HEK293 (cell line): ENCODE measurements at regions not wholly inside any gene's neighbourhood (a gene's known extent, or its start where the extent isn't known, plus 50 kb on each side); places are given as distances from the start of the nearest gene placed in this dataset.
A peak's percentile ranks its signal among the peaks of the same experiment; 100 is the strongest.

ENCODE experiments used
- CTCF ChIA-PET: fragments of 350-600 bp; formaldehyde crosslinking; extraction: SDS; loops from one replicate; lab custom pipeline; 2021; ENCODE audit warnings: antibody characterized with exemption; lab: Yijun Ruan, JAX
- POLR2A ChIA-PET: fragments of 300-600 bp; formaldehyde crosslinking; extraction: SDS; loops from one replicate; lab custom pipeline; 2020; ENCODE audit warnings: antibody characterized with exemption, inconsistent platforms; lab: Yijun Ruan, JAX
- H3K27ac ChIP-seq: fragments of 200-500 bp; sonication (Bioruptor generic); 2 replicates; pipeline ENCODE4 v1.5.1; 2014; ENCODE audit warnings: low read depth, low read length, control low read depth, inconsistent platforms; ENCODE audit errors: extremely low read depth
- H3K36me3 ChIP-seq, 2 experiments: fragments of 200-500 bp in 1 of 2; sonication (Bioruptor generic) in 1 of 2; 1 replicate in 1 of 2; 2 replicates in 1 of 2; pipeline ENCODE4 v1.5.1; 2014 to 2017; ENCODE audit warnings: inconsistent platforms in 2 of 2, low read length in 2 of 2; ENCODE audit not compliant: control insufficient read depth in 2 of 2, insufficient read depth in 1 of 2
- H3K4me1 ChIP-seq: fragments of 200-500 bp; sonication (Bioruptor generic); 2 replicates; pipeline ENCODE4 v1.5.1; 2014; ENCODE audit warnings: mild to moderate bottlenecking, low read length, inconsistent platforms; ENCODE audit not compliant: control insufficient read depth, insufficient read depth
- H3K4me3 ChIP-seq: 2 replicates; pipeline ENCODE4 v1.5.1; 2011; ENCODE audit warnings: low read depth, mild to moderate bottlenecking, control low read depth, low read length, moderate library complexity
- H3K9me3 ChIP-seq: fragments of 200-500 bp; sonication (Bioruptor generic); 2 replicates; pipeline ENCODE4 v1.5.1; 2014; ENCODE audit warnings: low read depth, low read length, inconsistent platforms; ENCODE audit not compliant: control insufficient read depth, insufficient read depth
- GFI1B ChIP-seq: fragments of 450-650 bp; formaldehyde crosslinking; IDR thresholded peaks from 2 replicates; pipeline ENCODE4 v1.5.1; 2016; ENCODE audit warnings: missing biosample characterization, missing genetic modification characterization
- GLIS1 ChIP-seq: fragments of 450-650 bp; formaldehyde crosslinking; IDR thresholded peaks from 2 replicates; pipeline ENCODE4 v1.5.1; 2016; ENCODE audit warnings: missing biosample characterization, missing genetic modification characterization
- HIC1 ChIP-seq: fragments of 450-650 bp; formaldehyde crosslinking; IDR thresholded peaks from 2 replicates; pipeline ENCODE4 v1.5.1; 2016; ENCODE audit warnings: missing biosample characterization, missing genetic modification characterization
- HOXC10 ChIP-seq: sonication (generic); formaldehyde crosslinking; IDR thresholded peaks from 2 replicates; pipeline ENCODE4 v1.8.1; 2023; ENCODE audit warnings: mild to moderate bottlenecking, missing genetic modification reagents
- MEIS1 ChIP-seq: sonication (generic); formaldehyde crosslinking; IDR thresholded peaks from 2 replicates; pipeline ENCODE4 v1.8.1; 2022; ENCODE audit warnings: missing genetic modification reagents, mild to moderate bottlenecking, borderline replicate concordance
- PRDM6 ChIP-seq: fragments of 450-650 bp; formaldehyde crosslinking; IDR thresholded peaks from 2 replicates; pipeline ENCODE4 v1.5.1; 2017; ENCODE audit warnings: missing biosample characterization, missing genetic modification characterization
- REPIN1 ChIP-seq: fragments of 450-650 bp; formaldehyde crosslinking; IDR thresholded peaks from 2 replicates; pipeline ENCODE4 v1.5.1; 2017; ENCODE audit warnings: missing biosample characterization, missing genetic modification characterization, low read depth
- ZBTB7A ChIP-seq: fragments of 450-650 bp; formaldehyde crosslinking; IDR thresholded peaks from 2 replicates; pipeline ENCODE4 v1.5.1; 2016; ENCODE audit warnings: low read depth, missing biosample characterization, missing genetic modification characterization
- ZNF148 ChIP-seq: fragments of 450-650 bp; formaldehyde crosslinking; IDR thresholded peaks from 2 replicates; pipeline ENCODE4 v1.5.0; 2017; ENCODE audit warnings: missing biosample characterization, missing genetic modification characterization, borderline replicate concordance
- ZNF2 ChIP-seq: fragments of 450-650 bp; formaldehyde crosslinking; IDR thresholded peaks from 2 replicates; pipeline ENCODE4 v1.5.1; 2016; ENCODE audit warnings: missing biosample characterization, missing genetic modification characterization
- ZNF202 ChIP-seq: fragments of 450-650 bp; formaldehyde crosslinking; IDR thresholded peaks from 2 replicates; pipeline ENCODE4 v1.5.1; 2016; ENCODE audit warnings: missing biosample characterization, missing genetic modification characterization, borderline replicate concordance
- ZNF292 ChIP-seq: fragments of 450-650 bp; formaldehyde crosslinking; IDR thresholded peaks from 2 replicates; pipeline ENCODE4 v1.5.1; 2016; ENCODE audit warnings: low read depth, missing biosample characterization, missing genetic modification characterization, borderline replicate concordance
- ZNF423 ChIP-seq: fragments of 450-650 bp; formaldehyde crosslinking; IDR thresholded peaks from 2 replicates; pipeline ENCODE4 v1.5.1; 2016; ENCODE audit warnings: missing biosample characterization, missing genetic modification characterization
- ZNF48 ChIP-seq: fragments of 450-650 bp; formaldehyde crosslinking; IDR thresholded peaks from 2 replicates; pipeline ENCODE4 v1.5.1; 2016; ENCODE audit warnings: missing biosample characterization, missing genetic modification characterization
- ZNF488 ChIP-seq: fragments of 450-650 bp; formaldehyde crosslinking; IDR thresholded peaks from 2 replicates; pipeline ENCODE4 v1.5.1; 2016; ENCODE audit warnings: missing biosample characterization, missing genetic modification characterization
- ZNF658 ChIP-seq: fragments of 450-650 bp; formaldehyde crosslinking; IDR thresholded peaks from 2 replicates; pipeline ENCODE4; 2016; ENCODE audit warnings: missing biosample characterization, missing genetic modification characterization
- ZNF785 ChIP-seq: fragments of 450-650 bp; formaldehyde crosslinking; IDR thresholded peaks from 2 replicates; pipeline ENCODE4 v1.5.1; 2016; ENCODE audit warnings: missing biosample characterization, missing genetic modification characterization
- ZSCAN23 ChIP-seq: fragments of 450-650 bp; formaldehyde crosslinking; IDR thresholded peaks from 2 replicates; pipeline ENCODE4 v1.5.1; 2016; ENCODE audit warnings: missing biosample characterization, missing genetic modification characterization

- no peaks in the 10 kb centered on the region for H3K4me1 ChIP-seq
- CTCF ChIA-PET: interaction anchor here (0.6 to 1.7 kb wide), 4 partner anchors 11 to 233 kb away, joined by 5 to 6 read pairs (median 6); no protein-coding TSS in a partner anchor
- no peak overlapping the region for H3K4me3 ChIP-seq
- no peaks in the 10 kb centered on the region for H3K36me3 ChIP-seq
- POLR2A ChIA-PET: no interaction called here
- H3K27ac ChIP-seq: no peak overlapping the region
- TF ChIP-seq ZNF2 (tag by site-specific recombination): peak; percentile 88
- TF ChIP-seq ZNF785: no peak
- TF ChIP-seq, all 188 proteins: peak for 1
- no peaks in the 10 kb centered on the region for H3K9me3 ChIP-seq
These were observed 181.2 kb downstream of the MACROH2A1 start for GRCh38 chr5:135217669-135218485.

- H3K4me3 ChIP-seq: no peak overlapping the region
- H3K9me3 ChIP-seq: no peaks in the 10 kb centered on the region
- no peaks in the 10 kb centered on the region for H3K4me1 ChIP-seq
- no peak overlapping the region for H3K27ac ChIP-seq
- H3K36me3 ChIP-seq: no peaks in the 10 kb centered on the region
- CTCF ChIA-PET: interaction anchor here (0.6 to 1.5 kb wide), 5 partner anchors 10 to 338 kb away, joined by 3 to 5 read pairs (median 5); no protein-coding TSS in a partner anchor
- TF ChIP-seq GLIS1 (tag by site-specific recombination): peak; percentile 57; the same call in 1 of the 2 replicates
- no peak for TF ChIP-seq ZSCAN23 (tag by site-specific recombination)
- POLR2A ChIA-PET: interaction anchor here (0.7 kb wide), 1 partner anchor 19 kb away, joined by 5 read pairs; no protein-coding TSS in a partner anchor
These were observed 182.3 kb downstream of the MACROH2A1 start for GRCh38 chr5:135216471-135217343.

- POLR2A ChIA-PET: interaction anchor here (0.7 kb wide), 1 partner anchor 20 kb away, joined by 5 read pairs; no protein-coding TSS in a partner anchor
- Histone ChIP-seq H3K27ac (no peak overlapping the region), H3K4me3 (no peak overlapping the region), H3K9me3 (no peaks in the 10 kb centered on the region), H3K4me1 (no peaks in the 10 kb centered on the region), H3K36me3 (no peaks in the 10 kb centered on the region)
- CTCF ChIA-PET: interaction anchor here (0.9 to 1.2 kb wide), 2 partner anchors 11 to 13 kb away, joined by 4 to 5 read pairs; no protein-coding TSS in a partner anchor
- TF ChIP-seq HOXC10 (no peak), HIC1 (tag by site-specific recombination) (no peak), ZNF202 (tag by site-specific recombination) (no peak), MEIS1 (no peak), ZNF148 (tag by site-specific recombination) (no peak), ZBTB7A (tag by site-specific recombination) (no peak), REPIN1 (tag by site-specific recombination) (no peak), ZNF292 (no peak), ZNF48 (tag by site-specific recombination) (no peak), GFI1B (tag by site-specific recombination) (no peak), PRDM6 (tag by site-specific recombination) (no peak), ZNF423 (tag by site-specific recombination) (no peak), ZNF658 (tag by site-specific recombination) (no peak), ZNF488 (tag by site-specific recombination) (no peak)
These were observed 181.8 kb upstream of the PITX1 start for GRCh38 chr5:135215617-135216470.
